ENCODE measurements at regions not wholly inside any gene's neighbourhood (a gene's known extent, or its start where the extent isn't known, plus 50 kb on each side); places are given as distances from the start of the nearest gene placed in this dataset.

DNA sequence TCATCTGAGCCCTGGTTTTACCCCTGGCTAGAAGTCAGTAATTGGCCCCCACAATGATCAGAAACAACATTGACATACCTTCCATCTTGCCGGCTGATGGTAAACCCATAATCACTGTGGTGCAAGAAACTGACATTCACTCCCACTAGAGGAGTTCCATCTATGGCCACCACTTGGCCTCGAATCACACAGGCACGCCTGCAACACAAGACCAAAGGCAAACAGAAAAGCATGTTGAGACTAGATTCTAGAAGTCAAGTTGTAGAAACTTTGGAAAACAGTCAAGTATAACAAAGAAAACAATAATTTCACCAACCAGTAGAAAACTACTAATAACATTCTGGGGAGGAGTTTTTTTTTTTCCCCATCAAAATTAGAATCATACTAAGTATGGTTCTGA, 183.4 kb downstream of the SH2D1A start:
- no peak for DNase-seq

DNA sequence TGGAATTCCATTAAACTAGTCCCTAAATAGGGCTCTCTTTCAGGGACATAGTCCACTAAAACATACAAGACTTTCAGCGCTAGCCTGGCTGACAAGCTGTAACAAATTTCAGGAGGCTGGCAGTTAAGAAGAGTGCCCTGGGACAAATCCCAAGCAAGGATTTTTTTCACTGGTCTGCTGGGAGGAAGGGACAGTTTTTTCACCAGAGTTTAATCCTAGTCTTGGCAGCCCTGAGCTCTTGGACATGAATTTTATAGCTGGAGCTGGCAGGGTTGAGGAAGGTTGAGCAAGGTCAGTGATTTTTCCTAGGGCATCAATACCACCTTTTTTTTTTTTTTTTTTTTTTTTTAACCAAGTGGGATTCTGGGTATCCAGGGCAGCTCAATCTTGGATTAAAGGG, 184.4 kb downstream of the SH2D1A start:
- DNase-seq, result no peak

GRCh38 chrX:124534536-124534935, 188.2 kb downstream of the SH2D1A start:
- DNase-seq, result no peak

GRCh38 chrX:124540474-124540873, 194.1 kb downstream of the SH2D1A start:
- no peak for DNase-seq

GRCh38 chrX:124548571-124548970, 202.2 kb downstream of the SH2D1A start:
- no peak for DNase-seq

- no peak for DNase-seq
These were observed 208.8 kb downstream of the SH2D1A start for GRCh38 chrX:124555036-124555595.

GRCh38 chrX:124557976-124558375, 211.6 kb downstream of the SH2D1A start:
- no peak for DNase-seq

- DNase-seq, result no peak
These were observed 227.1 kb downstream of the SH2D1A start for GRCh38 chrX:124573468-124573867.

DNA sequence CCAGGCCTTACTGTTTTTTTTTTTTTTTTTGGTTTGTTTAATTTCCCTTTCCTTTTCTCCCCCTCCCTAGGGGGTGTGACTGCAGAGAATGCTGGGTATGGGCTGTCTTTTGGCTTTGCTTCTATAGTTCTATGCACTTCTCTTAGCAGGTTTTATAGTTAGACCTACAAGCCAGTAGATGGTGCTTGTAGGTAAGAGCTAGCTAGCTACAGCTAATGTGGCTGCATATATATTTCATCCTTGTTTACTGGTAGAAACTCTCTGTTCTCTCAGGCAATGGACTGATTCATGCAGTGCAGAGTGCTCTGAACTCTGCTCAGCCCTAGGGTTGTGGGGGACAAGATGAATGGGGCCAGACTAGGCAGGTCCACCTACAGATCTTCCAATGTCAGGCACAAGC, 246.4 kb downstream of the SH2D1A start:
- DNase-seq, result no peak

DNA sequence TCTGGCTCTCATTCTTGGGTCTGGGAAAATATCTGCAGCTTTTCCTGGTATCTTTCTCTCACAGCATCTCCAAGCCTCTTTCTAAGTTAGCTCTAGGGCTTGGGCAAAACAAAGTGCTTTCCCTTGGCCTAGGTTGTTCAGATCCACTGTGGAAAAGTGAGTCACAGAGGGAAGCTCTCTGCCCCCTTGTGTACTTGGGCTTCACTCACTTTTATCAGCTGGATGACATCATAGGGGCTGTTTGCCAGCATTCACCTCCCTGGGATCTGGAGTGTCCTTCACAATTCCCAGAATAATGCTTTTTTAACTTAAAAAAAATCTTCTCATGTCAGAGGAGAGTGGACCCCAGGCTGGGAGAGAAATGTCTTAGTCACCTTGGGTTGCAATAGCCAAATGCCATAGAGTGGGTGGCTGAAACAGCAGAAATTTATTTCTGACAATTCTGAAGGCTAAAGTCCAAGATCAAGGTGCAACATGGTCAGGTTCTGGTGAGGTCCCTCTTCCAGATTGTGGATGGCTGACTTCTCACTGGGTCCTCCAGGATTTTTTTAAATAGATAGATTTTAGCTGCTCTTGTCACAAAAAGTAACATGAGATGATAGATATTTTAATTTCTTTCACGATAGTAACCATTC, 247.8 kb downstream of the SH2D1A start:
- no peak for DNase-seq

DNA sequence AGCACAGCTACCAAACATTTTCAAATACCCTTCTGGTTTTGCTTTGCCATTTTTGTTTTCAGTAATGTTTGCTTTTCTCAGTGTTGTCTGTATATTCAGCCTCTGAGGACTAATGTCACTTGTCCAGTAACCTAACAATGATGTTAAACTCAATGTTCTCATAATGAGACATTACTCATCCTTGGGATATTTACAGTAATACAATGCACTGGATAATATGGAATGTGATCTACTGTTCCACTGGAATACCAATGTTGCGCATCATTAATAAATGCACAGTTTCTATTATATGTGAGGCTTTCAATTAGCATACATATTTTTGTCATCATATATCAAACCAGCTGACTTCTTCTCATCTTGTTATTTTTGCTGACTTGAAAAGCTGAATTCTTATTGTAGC, 259.1 kb downstream of the SH2D1A start:
- no peak for DNase-seq

GRCh38 chrX:124606724-124607123, 260.4 kb downstream of the SH2D1A start:
- no peak for DNase-seq

- no peak for DNase-seq
These were observed 273.3 kb downstream of the SH2D1A start for GRCh38 chrX:124619710-124620109.

GRCh38 chrX:124634363-124634762, 288.0 kb downstream of the SH2D1A start:
- DNase-seq, result no peak

DNA sequence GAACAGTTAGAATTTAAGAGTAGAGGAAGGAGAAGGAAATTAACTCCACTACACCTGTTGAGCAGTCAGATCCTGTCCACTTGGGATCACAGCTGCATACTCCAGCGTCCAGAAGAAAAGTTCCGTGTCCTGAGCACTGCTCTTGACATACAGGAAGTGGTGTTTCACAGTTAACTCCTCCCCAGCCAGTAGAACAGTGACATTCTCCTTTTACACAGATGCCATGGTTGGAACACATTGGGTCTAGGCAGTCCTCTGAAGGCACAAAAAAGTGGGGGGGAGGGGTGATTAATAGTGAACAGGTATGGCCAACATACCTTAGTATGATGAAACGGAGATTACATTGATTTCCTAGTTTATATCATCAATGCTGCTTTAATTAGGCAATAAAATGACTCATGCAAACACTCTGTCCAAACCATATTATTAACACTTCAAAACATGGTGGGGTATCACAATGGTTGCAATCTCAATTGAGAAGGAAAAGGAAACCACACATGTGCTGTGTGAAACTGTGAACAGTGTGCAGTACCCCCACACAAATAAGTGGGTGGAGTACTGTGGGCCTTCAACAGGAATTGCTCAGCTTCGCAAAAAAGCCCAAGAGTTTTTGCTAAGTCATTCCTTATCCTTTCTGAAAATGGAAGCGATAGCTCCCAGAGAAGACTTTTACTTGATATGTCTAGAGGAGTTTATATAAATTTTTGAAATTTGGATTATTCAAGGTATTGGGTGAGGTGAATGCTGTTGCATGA, 295.6 kb downstream of the SH2D1A start:
- DNase-seq, result no peak

- no peak for DNase-seq
These were observed 300.0 kb downstream of the SH2D1A start for GRCh38 chrX:124646403-124646802.

DNA sequence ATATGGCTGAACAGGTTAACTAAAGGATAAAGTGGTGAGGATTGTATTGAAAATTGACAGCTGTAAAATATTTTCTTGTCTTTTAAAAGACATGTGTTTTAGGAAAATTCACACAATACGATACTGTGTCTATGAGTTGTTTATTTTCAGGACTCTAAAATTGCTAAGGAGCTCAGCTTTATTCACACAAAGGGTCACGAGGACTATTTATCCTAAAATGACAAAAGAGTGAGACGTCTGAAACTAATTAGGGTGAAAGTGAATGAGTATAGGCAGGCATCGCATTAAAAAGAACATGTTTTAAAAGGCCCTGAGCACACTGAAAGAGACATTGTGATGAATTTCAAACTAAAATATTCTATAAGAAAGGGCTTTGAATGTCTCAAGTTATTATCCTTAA, 304.7 kb downstream of the SH2D1A start:
- no peak for DNase-seq

- DNase-seq, result no peak
These were observed 319.4 kb downstream of the SH2D1A start for GRCh38 chrX:124665621-124666400.

DNA sequence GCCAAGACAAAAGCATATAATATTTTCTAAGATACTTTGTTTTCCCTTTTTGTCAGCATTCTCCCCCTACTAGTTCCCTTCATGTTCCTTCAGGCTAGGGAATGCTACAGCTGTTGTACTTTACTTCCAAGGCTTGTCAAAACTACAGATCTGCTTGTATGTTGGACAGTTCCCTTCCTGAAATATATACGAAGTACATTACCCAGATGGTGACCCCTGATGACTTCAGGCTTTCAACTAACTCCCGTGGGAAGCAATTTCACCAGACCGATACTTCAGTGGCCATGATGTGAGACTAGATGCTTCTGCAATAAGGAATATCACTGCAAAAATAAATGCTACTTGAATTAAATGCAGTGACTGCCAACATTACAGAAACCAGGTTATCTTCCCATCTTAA, 332.8 kb downstream of the SH2D1A start:
- no peak for DNase-seq

- DNase-seq, result no peak
These were observed 333.9 kb downstream of the SH2D1A start for GRCh38 chrX:124680287-124680686.

DNA sequence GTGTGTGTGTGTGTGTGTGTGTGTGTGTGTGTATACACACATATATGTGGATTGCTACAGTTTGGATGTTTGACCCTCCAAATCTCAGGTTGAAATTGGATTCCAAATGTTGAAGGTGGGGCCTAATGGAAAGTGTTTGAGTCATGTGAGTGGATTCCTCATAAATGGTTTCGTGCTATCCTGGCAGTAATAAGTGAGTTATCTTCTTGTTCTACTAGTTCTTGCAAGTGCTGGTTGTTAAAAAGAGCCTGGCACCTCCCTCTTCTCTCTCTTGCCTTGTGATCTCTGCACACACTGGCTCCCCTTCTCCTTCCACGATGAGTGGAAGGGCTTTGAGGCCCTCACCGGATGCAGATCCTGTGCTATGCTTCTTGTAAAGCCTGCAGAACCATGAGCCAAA, 344.1 kb downstream of the SH2D1A start:
- DNase-seq, result no peak

DNA sequence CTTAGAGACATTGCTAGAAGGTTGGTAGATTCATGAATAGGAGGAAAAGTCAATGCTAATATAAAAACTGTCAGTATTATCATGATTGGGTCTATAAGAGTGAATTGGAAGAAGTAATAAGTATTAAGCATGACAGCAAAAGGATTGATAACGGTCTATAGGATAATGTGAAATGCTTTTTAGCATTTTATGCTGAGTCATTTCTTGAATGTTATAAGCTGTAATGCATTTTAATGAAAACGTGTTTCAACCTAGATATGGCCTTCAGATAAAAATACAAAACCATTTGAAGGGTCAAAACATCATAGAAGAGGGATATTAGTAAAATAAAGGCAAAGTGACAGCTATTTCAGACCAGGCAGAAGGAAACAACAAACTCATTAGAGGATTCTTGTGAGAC, 353.5 kb downstream of the SH2D1A start:
- no peak for DNase-seq

DNA sequence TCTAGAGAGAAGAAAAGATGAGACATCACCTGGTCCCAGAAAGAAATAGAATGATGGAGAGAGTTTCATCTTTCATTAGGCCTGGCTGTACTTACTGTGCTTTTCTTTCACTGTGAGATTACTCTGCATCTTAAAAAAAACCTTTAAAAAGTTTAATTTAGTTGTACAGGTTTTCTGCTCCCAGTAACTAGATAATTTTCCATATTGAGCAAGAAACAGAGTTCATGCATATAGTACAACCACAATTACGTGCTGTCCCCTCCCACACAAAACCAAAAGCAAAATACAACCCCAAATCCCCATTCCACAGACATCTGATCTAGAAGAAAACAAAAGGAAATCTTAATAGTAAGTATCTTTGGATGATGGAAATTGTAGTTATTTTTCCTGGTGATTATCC, 371.2 kb downstream of the SH2D1A start:
- DNase-seq, result no peak

DNA sequence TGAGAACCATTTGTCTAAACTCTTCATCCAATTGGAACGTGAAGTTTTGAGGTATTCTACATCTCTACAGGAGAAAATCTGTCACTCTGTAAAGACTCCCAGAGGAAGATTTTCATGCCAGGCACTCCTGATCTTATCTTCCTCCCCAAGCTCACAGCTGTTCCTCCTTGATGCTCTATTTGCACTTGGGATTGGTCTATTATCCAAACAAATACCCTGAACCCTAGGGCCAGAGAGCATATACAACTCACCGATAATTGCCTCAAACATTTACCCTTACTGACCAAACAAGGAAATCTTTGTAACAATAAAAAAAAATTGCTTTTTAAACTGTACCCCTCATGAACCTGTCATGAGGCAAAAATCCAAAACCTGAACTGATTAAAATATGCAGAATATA, 372.7 kb downstream of the SH2D1A start:
- DNase-seq, result no peak

Measured in CD4-positive, alpha-beta T cell treated with Interferon gamma for 1 hour (primary cell).